ENCODE measurements at regions not wholly inside any gene's neighbourhood (a gene's known extent, or its start where the extent isn't known, plus 50 kb on each side); places are given as distances from the start of the nearest gene placed in this dataset.
"Not testable (repeated sequence)": the region's sequence is repeated elsewhere in the genome, so short reads cannot be mapped to it uniquely, and the experiment has no call there.

GRCh38 chrX:138897621-138898492 is 186.3 kb upstream of the FGF13 start:
- no peaks in the 10 kb centered on the region for H3K4me1 ChIP-seq
- intact Hi-C loops (cut with DNase I): no loop called here
- no peaks in the 10 kb centered on the region for H3K36me3 ChIP-seq (replicated peaks in 1 of 2; ENCODE audit: insufficient read depth in 1 of 2, low read depth in 2 of 2)
- H3K27me3 ChIP-seq: no peaks in the 10 kb centered on the region
- H3K4me3 ChIP-seq: no peak overlapping the region
- ATAC-seq (no peak), DNase-seq (no peak)
- TF ChIP-seq CTCF (IDR thresholded peaks at IDR 0.05) (no peak), POLR2A (IDR thresholded peaks at IDR 0.05) (no peak)
- no peak overlapping the region for H3K27ac ChIP-seq
- WGBS, 2 donors: 28 to 37% methylated on average over 4 to 6 of the region's 6 CpGs
- no peaks in the 10 kb centered on the region for H3K9me3 ChIP-seq

GRCh38 chrX:138890491-138890890 is 179.0 kb upstream of the FGF13 start:
- intact Hi-C loops (cut with DNase I): no loop called here
- TF ChIP-seq POLR2A (IDR thresholded peaks at IDR 0.05) (no peak), CTCF (IDR thresholded peaks at IDR 0.05) (no peak)
- H3K4me1 ChIP-seq: no peaks in the 10 kb centered on the region
- H3K27ac ChIP-seq: no peak overlapping the region
- ATAC-seq (no peak), DNase-seq (no peak)
- H3K4me3 ChIP-seq: no peak overlapping the region
- no peaks in the 10 kb centered on the region for H3K9me3 ChIP-seq
- no peaks in the 10 kb centered on the region for H3K27me3 ChIP-seq
- no peaks in the 10 kb centered on the region for H3K36me3 ChIP-seq (replicated peaks in 1 of 2; ENCODE audit: insufficient read depth in 1 of 2, low read depth in 2 of 2)

- ATAC-seq: no peak
- H3K4me1 ChIP-seq: no peaks in the 10 kb centered on the region
- H3K4me3 ChIP-seq: no peak overlapping the region
- intact Hi-C loops (cut with DNase I): no loop called here
- TF ChIP-seq POLR2A (IDR thresholded peaks at IDR 0.05): no peak
- DNase-seq: no peak
- H3K9me3 ChIP-seq: no peaks in the 10 kb centered on the region
- no peaks in the 10 kb centered on the region for H3K27me3 ChIP-seq
- H3K27ac ChIP-seq: no peak overlapping the region
- H3K36me3 ChIP-seq (replicated peaks in 1 of 2; ENCODE audit: insufficient read depth in 1 of 2, low read depth in 2 of 2): no peaks in the 10 kb centered on the region
Observed at GRCh38 chrX:138889149-138889548, 177.6 kb upstream of the FGF13 start.

GRCh38 chrX:138886769-138887168 is 175.3 kb upstream of the FGF13 start:
- intact Hi-C loops (cut with DNase I): no loop called here
- Histone ChIP-seq H3K27ac (no peak overlapping the region), H3K4me1 (no peaks in the 10 kb centered on the region), H3K36me3 (replicated peaks in 1 of 2; ENCODE audit: insufficient read depth in 1 of 2, low read depth in 2 of 2) (no peaks in the 10 kb centered on the region), H3K9me3 (no peaks in the 10 kb centered on the region), H3K4me3 (no peak overlapping the region), H3K27me3 (no peaks in the 10 kb centered on the region)
- TF ChIP-seq CTCF (IDR thresholded peaks at IDR 0.05) (no peak), POLR2A (IDR thresholded peaks at IDR 0.05) (no peak)
- DNase-seq (no peak), ATAC-seq (no peak)
- 52 to 58% methylated on average over 2 of the region's 2 CpGs for WGBS, 2 donors

- H3K27ac ChIP-seq: no peak overlapping the region
- H3K4me1 ChIP-seq: no peaks in the 10 kb centered on the region
- no peaks in the 10 kb centered on the region for H3K9me3 ChIP-seq
- no peaks in the 10 kb centered on the region for H3K36me3 ChIP-seq (replicated peaks in 1 of 2; ENCODE audit: insufficient read depth in 1 of 2, low read depth in 2 of 2)
- H3K27me3 ChIP-seq: no peaks in the 10 kb centered on the region
- no peak for DNase-seq
- H3K4me3 ChIP-seq: no peak overlapping the region
- TF ChIP-seq CTCF (IDR thresholded peaks at IDR 0.05) (no peak), POLR2A (IDR thresholded peaks at IDR 0.05) (no peak)
- WGBS, 2 donors: 63 to 72% methylated on average over 6 of the region's 6 CpGs
- no peak for ATAC-seq
- intact Hi-C loops (cut with DNase I): no loop called here
Observed at GRCh38 chrX:138885886-138886285, 174.4 kb upstream of the FGF13 start.

GRCh38 chrX:138880293-138880692 is 168.8 kb upstream of the FGF13 start:
- DNase-seq; ATAC-seq; H3K4me3 ChIP-seq; H3K4me1 ChIP-seq; intact Hi-C loops (cut with DNase I); H3K9me3 ChIP-seq; H3K36me3 ChIP-seq (replicated peaks in 1 of 2; ENCODE audit: insufficient read depth in 1 of 2, low read depth in 2 of 2); H3K27ac ChIP-seq; H3K27me3 ChIP-seq: not testable (repeated sequence)
- 79 to 83% methylated on average over 4 of the region's 4 CpGs for WGBS, 2 donors
